ENCODE measurements at regions not wholly inside any gene's neighbourhood (a gene's known extent, or its start where the extent isn't known, plus 50 kb on each side); places are given as distances from the start of the nearest gene placed in this dataset.
"Not testable (repeated sequence)": the region's sequence is repeated elsewhere in the genome, so short reads cannot be mapped to it uniquely, and the experiment has no call there.

- no peaks in the 10 kb centered on the region for H3K4me1 Mint-ChIP-seq
- H3K27ac Mint-ChIP-seq = no peak overlapping the region
- H3K36me3 Mint-ChIP-seq = no peaks in the 10 kb centered on the region
- ATAC-seq (ENCODE audit: low read depth in 2 of 2) = no peak
- no peak for DNase-seq
- peaks cover 5 to 30% (median 13%) of the 10 kb centered on the region in 7 donors for H3K9me3 Mint-ChIP-seq
- H3K27me3 Mint-ChIP-seq = no peaks in the 10 kb centered on the region
- no peak overlapping the region for H3K4me3 Mint-ChIP-seq
Measured at GRCh38 chr14:40757376-40757950, 849.2 kb upstream of the LRFN5 start.

GRCh38 chr14:40733206-40733605 is 873.5 kb upstream of the LRFN5 start:
- Mint-ChIP-seq H3K4me3 (no peak overlapping the region), H3K36me3 (no peaks in the 10 kb centered on the region), H3K4me1 (no peaks in the 10 kb centered on the region), H3K27ac (no peak overlapping the region), H3K27me3 (no peaks in the 10 kb centered on the region), H3K9me3 (peaks cover 2 to 26% (median 11%) of the 10 kb centered on the region in 7 donors)
- no peak for DNase-seq
- no peak for ATAC-seq (ENCODE audit: low read depth in 2 of 2)

GRCh38 chr14:40727107-40727506 is 879.6 kb upstream of the LRFN5 start:
- H3K4me1 Mint-ChIP-seq = no peaks in the 10 kb centered on the region
- no peaks in the 10 kb centered on the region for H3K27me3 Mint-ChIP-seq
- H3K4me3 Mint-ChIP-seq = no peak overlapping the region
- H3K36me3 Mint-ChIP-seq = no peaks in the 10 kb centered on the region
- H3K27ac Mint-ChIP-seq = no peak overlapping the region
- DNase-seq = no peak
- H3K9me3 Mint-ChIP-seq = peaks cover 3 to 34% (median 10%) of the 10 kb centered on the region in 7 donors
- ATAC-seq (ENCODE audit: low read depth in 2 of 2) = no peak

- DNase-seq (no peak), ATAC-seq (ENCODE audit: low read depth in 2 of 2) (no peak)
- peaks cover 3 to 25% (median 18%) of the 10 kb centered on the region in 7 donors for H3K9me3 Mint-ChIP-seq
- H3K36me3 Mint-ChIP-seq = no peaks in the 10 kb centered on the region
- H3K4me3 Mint-ChIP-seq = no peak overlapping the region
- H3K4me1 Mint-ChIP-seq = no peaks in the 10 kb centered on the region
- H3K27me3 Mint-ChIP-seq = no peaks in the 10 kb centered on the region
- H3K27ac Mint-ChIP-seq = no peak overlapping the region
Measured at GRCh38 chr14:40713387-40713786, 893.3 kb upstream of the LRFN5 start.

GRCh38 chr14:40697231-40697630 is 909.4 kb upstream of the LRFN5 start:
- no peaks in the 10 kb centered on the region for H3K36me3 Mint-ChIP-seq
- no peak for ATAC-seq (ENCODE audit: low read depth in 2 of 2)
- peaks cover 0 to 4% (median 0%) of the 10 kb centered on the region in 7 donors for H3K9me3 Mint-ChIP-seq
- no peaks in the 10 kb centered on the region for H3K27me3 Mint-ChIP-seq
- no peak overlapping the region for H3K27ac Mint-ChIP-seq
- H3K4me3 Mint-ChIP-seq = no peak overlapping the region
- DNase-seq = no peak
- no peaks in the 10 kb centered on the region for H3K4me1 Mint-ChIP-seq

GRCh38 chr14:40694023-40694422 is 912.7 kb upstream of the LRFN5 start:
- no peak overlapping the region for H3K27ac Mint-ChIP-seq
- H3K4me3 Mint-ChIP-seq = no peak overlapping the region
- peaks cover 0 to 4% (median 0%) of the 10 kb centered on the region in 7 donors for H3K9me3 Mint-ChIP-seq
- ATAC-seq (ENCODE audit: low read depth in 2 of 2) = no peak
- no peaks in the 10 kb centered on the region for H3K27me3 Mint-ChIP-seq
- no peak for DNase-seq
- no peaks in the 10 kb centered on the region for H3K4me1 Mint-ChIP-seq
- H3K36me3 Mint-ChIP-seq = no peaks in the 10 kb centered on the region

GRCh38 chr14:40691066-40691465 is 915.6 kb upstream of the LRFN5 start:
- Mint-ChIP-seq H3K9me3 (peaks cover 0 to 4% (median 0%) of the 10 kb centered on the region in 7 donors), H3K27ac (no peak overlapping the region), H3K4me1 (no peaks in the 10 kb centered on the region), H3K4me3 (no peak overlapping the region), H3K27me3 (no peaks in the 10 kb centered on the region), H3K36me3 (no peaks in the 10 kb centered on the region)
- DNase-seq (no peak), ATAC-seq (ENCODE audit: low read depth in 2 of 2) (no peak)

- Mint-ChIP-seq H3K27me3 (no peaks in the 10 kb centered on the region), H3K9me3 (peaks cover 0 to 3% (median 0%) of the 10 kb centered on the region in 7 donors), H3K4me1 (no peaks in the 10 kb centered on the region), H3K36me3 (no peaks in the 10 kb centered on the region), H3K27ac (no peak overlapping the region), H3K4me3 (no peak overlapping the region)
- DNase-seq (no peak), ATAC-seq (ENCODE audit: low read depth in 2 of 2) (no peak)
Measured at GRCh38 chr14:40685764-40686163, 920.9 kb upstream of the LRFN5 start.

GRCh38 chr14:40684328-40684727 is 922.3 kb upstream of the LRFN5 start:
- DNase-seq = no peak
- H3K9me3 Mint-ChIP-seq = peaks cover 0 to 11% (median 3%) of the 10 kb centered on the region in 7 donors
- H3K36me3 Mint-ChIP-seq = no peaks in the 10 kb centered on the region
- H3K4me1 Mint-ChIP-seq = no peaks in the 10 kb centered on the region
- H3K4me3 Mint-ChIP-seq = no peak overlapping the region
- H3K27ac Mint-ChIP-seq = no peak overlapping the region
- no peak for ATAC-seq (ENCODE audit: low read depth in 2 of 2)
- no peaks in the 10 kb centered on the region for H3K27me3 Mint-ChIP-seq

- Mint-ChIP-seq H3K27ac (peak overlapping the region in 1 of 6 donors; percentile 15), H3K36me3 (no peaks in the 10 kb centered on the region), H3K9me3 (peaks cover 0 to 13% (median 3%) of the 10 kb centered on the region in 7 donors), H3K4me1 (no peaks in the 10 kb centered on the region), H3K27me3 (no peaks in the 10 kb centered on the region), H3K4me3 (no peak overlapping the region)
- DNase-seq (no peak), ATAC-seq (ENCODE audit: low read depth in 2 of 2) (no peak)
Measured at GRCh38 chr14:40682131-40682913, 924.4 kb upstream of the LRFN5 start.

- Mint-ChIP-seq H3K27me3 (no peaks in the 10 kb centered on the region), H3K36me3 (no peaks in the 10 kb centered on the region), H3K4me1 (no peaks in the 10 kb centered on the region), H3K9me3 (peaks cover 0 to 15% (median 5%) of the 10 kb centered on the region in 7 donors), H3K27ac (no peak overlapping the region), H3K4me3 (no peak overlapping the region)
- DNase-seq (no peak), ATAC-seq (ENCODE audit: low read depth in 2 of 2) (no peak)
Measured at GRCh38 chr14:40679256-40679655, 927.4 kb upstream of the LRFN5 start.

GRCh38 chr14:40677206-40677605 is 929.5 kb upstream of the LRFN5 start:
- not testable (repeated sequence) for DNase-seq; H3K27me3 Mint-ChIP-seq; H3K27ac Mint-ChIP-seq; H3K4me1 Mint-ChIP-seq; H3K36me3 Mint-ChIP-seq; ATAC-seq (ENCODE audit: low read depth in 2 of 2); H3K4me3 Mint-ChIP-seq
- H3K9me3 Mint-ChIP-seq = peaks cover 0 to 13% (median 5%) of the 10 kb centered on the region in 7 donors

GRCh38 chr14:40674502-40674901 is 932.2 kb upstream of the LRFN5 start:
- no peak for DNase-seq
- Mint-ChIP-seq H3K9me3 (peaks cover 0 to 6% (median 2%) of the 10 kb centered on the region in 7 donors), H3K4me3 (no peak overlapping the region), H3K27ac (no peak overlapping the region), H3K4me1 (no peaks in the 10 kb centered on the region), H3K36me3 (no peaks in the 10 kb centered on the region), H3K27me3 (no peaks in the 10 kb centered on the region)
- ATAC-seq (ENCODE audit: low read depth in 2 of 2) = no peak

GRCh38 chr14:40656311-40656710 is 950.4 kb upstream of the LRFN5 start:
- no peaks in the 10 kb centered on the region for H3K36me3 Mint-ChIP-seq
- peaks cover 0 to 4% (median 0%) of the 10 kb centered on the region in 7 donors for H3K9me3 Mint-ChIP-seq
- no peak for DNase-seq
- ATAC-seq (ENCODE audit: low read depth in 2 of 2) = no peak
- no peaks in the 10 kb centered on the region for H3K4me1 Mint-ChIP-seq
- no peak overlapping the region for H3K27ac Mint-ChIP-seq
- H3K4me3 Mint-ChIP-seq = no peak overlapping the region
- H3K27me3 Mint-ChIP-seq = no peaks in the 10 kb centered on the region
